Embryonic facial prominence (tissue), 1 donor: ENCODE measurements at regions not wholly inside any gene's neighbourhood (a gene's known extent, or its start where the extent isn't known, plus 50 kb on each side); places are given as distances from the start of the nearest gene placed in this dataset.

ENCODE experiments used
- DNase-seq: peaks from one replicate; pipeline ENCODE4 v3.0.0-alpha.2; 2016; ENCODE audit errors: extremely low spot score

GRCh38 chr10:36115364-36115763 lies 473.3 kb upstream of the FZD8 start:
- DNase-seq, result no peak

GRCh38 chr10:36114913-36115312 lies 472.8 kb upstream of the FZD8 start:
- no peak for DNase-seq

- DNase-seq, result no peak
Measured at GRCh38 chr10:36114141-36114540, 472.0 kb upstream of the FZD8 start.

GRCh38 chr10:36111676-36112075 lies 469.6 kb upstream of the FZD8 start:
- no peak for DNase-seq

- DNase-seq, result no peak
Measured at GRCh38 chr10:36110097-36110496, 468.0 kb upstream of the FZD8 start.

GRCh38 chr10:36109399-36110023 lies 467.4 kb upstream of the FZD8 start:
- DNase-seq, result no peak

GRCh38 chr10:36097696-36098095 lies 455.6 kb upstream of the FZD8 start:
- DNase-seq, result no peak

- no peak for DNase-seq
Measured at GRCh38 chr10:36096576-36096975, 454.5 kb upstream of the FZD8 start.

GRCh38 chr10:36094096-36094495 lies 452.0 kb upstream of the FZD8 start:
- no peak for DNase-seq

- DNase-seq, result no peak
Measured at GRCh38 chr10:36092116-36092515, 450.0 kb upstream of the FZD8 start.

- DNase-seq, result no peak
Measured at GRCh38 chr10:36091007-36091406, 448.9 kb upstream of the FZD8 start.

- DNase-seq, result no peak
Measured at GRCh38 chr10:36089790-36090440, 447.8 kb upstream of the FZD8 start.

- DNase-seq, result no peak
Measured at GRCh38 chr10:36087006-36088005, 445.2 kb upstream of the FZD8 start.

GRCh38 chr10:36075196-36075595 lies 433.1 kb upstream of the FZD8 start:
- no peak for DNase-seq

- no peak for DNase-seq
Measured at GRCh38 chr10:36073796-36074345, 431.8 kb upstream of the FZD8 start.

- no peak for DNase-seq
Measured at GRCh38 chr10:36068542-36068941, 426.4 kb upstream of the FZD8 start.

GRCh38 chr10:36067748-36068147 lies 425.7 kb upstream of the FZD8 start:
- no peak for DNase-seq

GRCh38 chr10:36066850-36067249 lies 424.8 kb upstream of the FZD8 start:
- no peak for DNase-seq

- DNase-seq, result no peak
Measured at GRCh38 chr10:36066102-36066501, 424.0 kb upstream of the FZD8 start.

GRCh38 chr10:36063396-36063795 lies 421.3 kb upstream of the FZD8 start:
- no peak for DNase-seq

GRCh38 chr10:36057731-36058130 lies 415.6 kb upstream of the FZD8 start:
- no peak for DNase-seq

- no peak for DNase-seq
Measured at GRCh38 chr10:36057180-36057579, 415.1 kb upstream of the FZD8 start.
